PC-9 (cell line): ENCODE measurements at regions not wholly inside any gene's neighbourhood (a gene's known extent, or its start where the extent isn't known, plus 50 kb on each side); places are given as distances from the start of the nearest gene placed in this dataset.

Source experiments
- BruUV-seq: library from RNA; stranded (reverse); fragments of 400-500 nt; replicated peaks from 2 replicates; lab custom pipeline; 2021; lab: Mats Ljungman, UMichigan
- CTCF ChIA-PET: fragments of 300-600 bp; sonication (Branson Sonifier 250); formaldehyde crosslinking; loops from one replicate; lab custom pipeline; 2022; ENCODE audit warnings: antibody characterized with exemption; lab: Charles Lee
- POLR2A ChIA-PET: fragments of 300-600 bp; sonication (Branson Sonifier 250); formaldehyde crosslinking; loops from one replicate; lab custom pipeline; 2022; ENCODE audit warnings: antibody characterized with exemption; ENCODE audit not compliant: unreplicated experiment; lab: Charles Lee
- DNase-seq, 2 experiments: peaks; one replicate each; pipeline versions ENCODE4 v3.0.0 to v3.0.0-alpha.2; 2015 to 2022; ENCODE audit warnings: mixed read lengths in 1 of 2
- H2AFZ ChIP-seq: fragments of 200-600 bp; sonication (generic); 2 replicates; pipeline ENCODE4 v1.8.1; 2017; ENCODE audit warnings: antibody characterized with exemption
- H3F3A ChIP-seq: fragments of 200-600 bp; sonication (generic); 2 replicates; pipeline ENCODE4 v1.8.1; 2017; ENCODE audit warnings: antibody characterized with exemption, mild to moderate bottlenecking, low read depth; ENCODE audit not compliant: insufficient read depth
- H3K27ac ChIP-seq: fragments of 200-600 bp; sonication (generic); 2 replicates; pipeline ENCODE4 v1.6.1; 2016; ENCODE audit warnings: mixed run types
- H3K27me3 ChIP-seq: fragments of 200-600 bp; sonication (generic); 2 replicates; pipeline ENCODE4 v1.6.1; 2016; ENCODE audit warnings: low read depth, mixed run types; ENCODE audit not compliant: insufficient read depth
- H3K36me3 ChIP-seq: fragments of 200-600 bp; sonication (generic); 2 replicates; pipeline ENCODE4 v1.6.1; 2016; ENCODE audit warnings: low read depth, mixed run types
- H3K4me1 ChIP-seq: fragments of 200-600 bp; sonication (generic); replicated peaks from 2 replicates; pipeline ENCODE4 v1.6.1; 2016; ENCODE audit warnings: mixed run types; ENCODE audit not compliant: insufficient read depth
- H3K4me2 ChIP-seq: fragments of 200-600 bp; sonication (generic); 2 replicates; pipeline ENCODE4 v1.6.1; 2017; ENCODE audit warnings: mixed run types
- H3K4me3 ChIP-seq: fragments of 200-600 bp; sonication (generic); 2 replicates; pipeline ENCODE4 v1.6.1; 2016; ENCODE audit warnings: mixed run types
- H3K79me2 ChIP-seq: fragments of 200-600 bp; sonication (generic); 2 replicates; pipeline ENCODE4 v1.6.1; 2017; ENCODE audit warnings: low read depth, mixed run types
- H3K9me2 ChIP-seq: fragments of 200-600 bp; sonication (generic); 2 replicates; pipeline ENCODE4 v1.8.1; 2017; ENCODE audit warnings: mild to moderate bottlenecking; ENCODE audit not compliant: insufficient read depth
- H3K9me3 ChIP-seq: fragments of 200-600 bp; sonication (generic); 2 replicates; pipeline ENCODE4 v1.8.1; 2016; ENCODE audit warnings: low read depth; ENCODE audit not compliant: insufficient read depth
- H4K20me1 ChIP-seq: fragments of 200-600 bp; sonication (generic); 2 replicates; pipeline ENCODE4 v1.8.1; 2017; ENCODE audit not compliant: insufficient read depth
- EZH2 ChIP-seq: fragments of 200-600 bp; sonication (generic); IDR thresholded peaks from 2 replicates; pipeline ENCODE4 v1.8.0; 2017; ENCODE audit warnings: antibody characterized with exemption, low read depth
- intact Hi-C: fragments of 100-400 bp; cut with micrococcal nuclease; formaldehyde crosslinking; loops from one replicate; pipeline ENCODE4 v1.10.0; 2022; ENCODE audit not compliant: unreplicated experiment
- TF ChIP-seq, protein P1 (sequence below): fragments of 200-600 bp; sonication (generic); conservative IDR thresholded peaks from 2 replicates; pipeline ENCODE4 v1.6.1; 2017; ENCODE audit warnings: mixed run types, antibody characterized with exemption, mild to moderate bottlenecking, moderate library complexity

GRCh38 chr4:133741766-133742165 lies 459.8 kb downstream of the PABPC4L start:
- no peak overlapping the region for H2AFZ ChIP-seq
- ChIA-PET CTCF (no interaction called here), POLR2A (interaction anchor here (0.6 kb wide), 1 partner anchor 884 kb away, joined by 9 read pairs; no protein-coding TSS in a partner anchor)
- H3K9me3 ChIP-seq = no peaks in the 10 kb centered on the region
- H3K4me1 ChIP-seq = no peaks in the 10 kb centered on the region
- no TSS peak for BruUV-seq
- H3K27me3 ChIP-seq = no peaks in the 10 kb centered on the region
- H3K36me3 ChIP-seq = no peaks in the 10 kb centered on the region
- no peak overlapping the region for H3K4me3 ChIP-seq
- H3K79me2 ChIP-seq = no peaks in the 10 kb centered on the region
- TF ChIP-seq EZH2 = no peak
- TF ChIP-seq, protein P1, sequence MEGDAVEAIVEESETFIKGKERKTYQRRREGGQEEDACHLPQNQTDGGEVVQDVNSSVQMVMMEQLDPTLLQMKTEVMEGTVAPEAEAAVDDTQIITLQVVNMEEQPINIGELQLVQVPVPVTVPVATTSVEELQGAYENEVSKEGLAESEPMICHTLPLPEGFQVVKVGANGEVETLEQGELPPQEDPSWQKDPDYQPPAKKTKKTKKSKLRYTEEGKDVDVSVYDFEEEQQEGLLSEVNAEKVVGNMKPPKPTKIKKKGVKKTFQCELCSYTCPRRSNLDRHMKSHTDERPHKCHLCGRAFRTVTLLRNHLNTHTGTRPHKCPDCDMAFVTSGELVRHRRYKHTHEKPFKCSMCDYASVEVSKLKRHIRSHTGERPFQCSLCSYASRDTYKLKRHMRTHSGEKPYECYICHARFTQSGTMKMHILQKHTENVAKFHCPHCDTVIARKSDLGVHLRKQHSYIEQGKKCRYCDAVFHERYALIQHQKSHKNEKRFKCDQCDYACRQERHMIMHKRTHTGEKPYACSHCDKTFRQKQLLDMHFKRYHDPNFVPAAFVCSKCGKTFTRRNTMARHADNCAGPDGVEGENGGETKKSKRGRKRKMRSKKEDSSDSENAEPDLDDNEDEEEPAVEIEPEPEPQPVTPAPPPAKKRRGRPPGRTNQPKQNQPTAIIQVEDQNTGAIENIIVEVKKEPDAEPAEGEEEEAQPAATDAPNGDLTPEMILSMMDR = no peak
- intact Hi-C loops = no loop called here
- no peaks in the 10 kb centered on the region for H4K20me1 ChIP-seq
- H3K9me2 ChIP-seq = no peaks in the 10 kb centered on the region
- H3K27ac ChIP-seq = no peak overlapping the region
- no peaks in the 10 kb centered on the region for H3F3A ChIP-seq
- no peak for DNase-seq
- no peak overlapping the region for H3K4me2 ChIP-seq

- no peak for DNase-seq
Measured at GRCh38 chr4:133720001-133720400, 481.6 kb downstream of the PABPC4L start.

GRCh38 chr4:133719098-133719497 lies 482.5 kb downstream of the PABPC4L start:
- Histone ChIP-seq H3K9me3 (no peaks in the 10 kb centered on the region), H3K36me3 (no peaks in the 10 kb centered on the region), H3K9me2 (no peaks in the 10 kb centered on the region), H2AFZ (no peak overlapping the region), H4K20me1 (no peaks in the 10 kb centered on the region), H3K27me3 (no peaks in the 10 kb centered on the region), H3F3A (no peaks in the 10 kb centered on the region), H3K4me1 (no peaks in the 10 kb centered on the region), H3K4me2 (no peak overlapping the region), H3K27ac (no peak overlapping the region), H3K4me3 (no peak overlapping the region), H3K79me2 (no peaks in the 10 kb centered on the region)
- no peak for TF ChIP-seq EZH2
- TF ChIP-seq, protein P1 = no peak
- intact Hi-C loops = no loop called here
- no TSS peak for BruUV-seq
- no peak for DNase-seq
- POLR2A ChIA-PET = no interaction called here
- CTCF ChIA-PET = no interaction called here

More at GRCh38 chr4:133720001-133720400, 481.6 kb downstream of the PABPC4L start:
- H3K27me3 ChIP-seq = no peaks in the 10 kb centered on the region
- no peaks in the 10 kb centered on the region for H4K20me1 ChIP-seq
- no peak overlapping the region for H3K27ac ChIP-seq
- no TSS peak for BruUV-seq
- no peaks in the 10 kb centered on the region for H3K9me3 ChIP-seq
- intact Hi-C loops = no loop called here
- H3K4me3 ChIP-seq = no peak overlapping the region
- TF ChIP-seq EZH2 = no peak
- TF ChIP-seq, protein P1 = no peak
- no peaks in the 10 kb centered on the region for H3K79me2 ChIP-seq
- H3K9me2 ChIP-seq = no peaks in the 10 kb centered on the region
- no peaks in the 10 kb centered on the region for H3K36me3 ChIP-seq
- H2AFZ ChIP-seq = no peak overlapping the region
- H3K4me1 ChIP-seq = no peaks in the 10 kb centered on the region
- no peak overlapping the region for H3K4me2 ChIP-seq
- no peaks in the 10 kb centered on the region for H3F3A ChIP-seq
- ChIA-PET POLR2A (no interaction called here), CTCF (no interaction called here)
